ENCODE measurements at regions not wholly inside any gene's neighbourhood (a gene's known extent, or its start where the extent isn't known, plus 50 kb on each side); places are given as distances from the start of the nearest gene placed in this dataset.

DNA sequence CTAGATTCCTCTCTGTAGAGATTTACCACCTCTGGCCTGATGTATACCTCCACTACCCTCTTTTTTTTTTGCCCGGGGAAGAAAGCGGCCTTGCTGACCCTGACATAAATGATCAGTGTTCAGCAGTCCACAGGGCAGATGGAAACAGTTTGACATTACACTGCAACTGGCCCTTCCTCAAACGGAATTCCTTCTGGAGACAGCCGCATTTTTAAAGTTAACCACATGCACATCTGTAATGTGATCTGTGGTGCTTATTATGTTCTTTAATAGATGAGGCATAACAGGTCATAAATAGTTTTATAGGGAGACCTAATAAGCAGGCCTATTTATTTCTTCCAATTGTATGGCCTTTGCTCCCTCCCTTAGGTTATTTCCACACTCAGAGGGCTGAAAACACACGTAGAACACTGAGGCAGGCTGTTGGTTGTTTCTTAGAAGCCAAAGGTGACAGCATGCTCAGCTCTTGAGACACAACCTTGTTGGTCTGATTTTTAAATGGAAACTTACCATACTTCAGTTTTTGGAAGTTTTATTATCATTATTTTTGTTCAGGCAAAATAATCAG, 84.0 kb upstream of the APC start:
- H3K27ac Mint-ChIP-seq = no peak overlapping the region

DNA sequence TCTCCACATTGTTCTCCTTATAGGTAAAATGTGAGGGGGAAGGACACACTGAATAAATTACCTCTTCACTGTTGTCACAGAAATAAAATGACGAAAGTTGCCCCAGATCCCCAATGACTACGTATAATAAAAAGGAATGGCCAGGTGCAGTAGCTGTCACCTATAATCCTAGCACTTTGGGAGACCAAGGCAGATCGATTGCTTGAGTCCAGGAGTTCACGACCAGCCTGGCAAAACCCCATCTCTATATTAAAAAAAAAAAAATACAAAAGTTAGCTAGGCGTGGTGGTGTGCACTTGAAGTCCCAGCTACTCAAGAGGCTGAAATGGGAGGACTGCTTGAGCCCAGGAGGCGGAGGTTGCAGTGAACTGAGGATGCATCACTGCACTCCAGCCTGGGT, 82.2 kb upstream of the APC start:
- Histone ChIP-seq H3K36me3 (ENCODE audit: control insufficient read depth in 2 of 2, extremely low read depth in 1 of 2, insufficient read depth in 1 of 2, low read length in 1 of 2) (no peaks in the 10 kb centered on the region), H3K4me1 (ENCODE audit: control insufficient read depth in 1 of 2, extremely low read depth in 1 of 2, insufficient read depth in 2 of 2, low read length in 2 of 2) (no peaks in the 10 kb centered on the region), H3K4me3 (ENCODE audit: control insufficient read depth in 1 of 2, extremely low read depth in 1 of 2, low read length in 1 of 2) (no peak overlapping the region), H3K27me3 (replicated peaks in 1 of 2; ENCODE audit: control insufficient read depth in 2 of 2, extremely low read depth in 1 of 2, insufficient read depth in 2 of 2, low read length in 1 of 2) (peaks cover 0 to 6% of the 10 kb centered on the region in 2 experiments), H3K27ac (ENCODE audit: low read length) (no peak overlapping the region), H3K9me3 (no peaks in the 10 kb centered on the region)
- 79% methylated on average over 2 of the region's 6 CpGs for WGBS (ENCODE audit: insufficient coverage)
- Mint-ChIP-seq H3K36me3 (no peaks in the 10 kb centered on the region), H3K4me3 (no peak overlapping the region), H3K4me1 (no peaks in the 10 kb centered on the region), H3K27me3 (peaks cover 10 to 40% of the 10 kb centered on the region in 2 donors), H3K27ac (no peak overlapping the region), H3K9me3 (peaks cover 3 to 10% (median 9%) of the 10 kb centered on the region in 3 donors)
- CTCF ChIA-PET = no interaction called here
- DNase-seq = no peak
- POLR2A ChIA-PET = no interaction called here
- no peak for ATAC-seq (replicated peaks in 1 of 4)

More for the DNA sequence above, 84.0 kb upstream of the APC start:
- Mint-ChIP-seq H3K27me3 (peaks cover 12 to 38% of the 10 kb centered on the region in 2 donors), H3K4me3 (no peak overlapping the region), H3K9me3 (no peaks in the 10 kb centered on the region), H3K4me1 (no peaks in the 10 kb centered on the region), H3K36me3 (no peaks in the 10 kb centered on the region)
- Histone ChIP-seq H3K4me1 (ENCODE audit: control insufficient read depth in 1 of 2, extremely low read depth in 1 of 2, insufficient read depth in 2 of 2, low read length in 2 of 2) (no peaks in the 10 kb centered on the region), H3K36me3 (ENCODE audit: control insufficient read depth in 2 of 2, extremely low read depth in 1 of 2, insufficient read depth in 1 of 2, low read length in 1 of 2) (no peaks in the 10 kb centered on the region), H3K9me3 (no peaks in the 10 kb centered on the region), H3K27ac (ENCODE audit: low read length) (no peak overlapping the region), H3K27me3 (replicated peaks in 1 of 2; ENCODE audit: control insufficient read depth in 2 of 2, extremely low read depth in 1 of 2, insufficient read depth in 2 of 2, low read length in 1 of 2) (peaks cover 0 to 6% of the 10 kb centered on the region in 2 experiments), H3K4me3 (ENCODE audit: control insufficient read depth in 1 of 2, extremely low read depth in 1 of 2, low read length in 1 of 2) (no peak overlapping the region)
- ATAC-seq (replicated peaks in 1 of 4) (no peak), DNase-seq (no peak)
- ChIA-PET POLR2A (no interaction called here), CTCF (no interaction called here)
- 100% methylated on average over 1 of the region's 5 CpGs for WGBS (ENCODE audit: insufficient coverage)

DNA sequence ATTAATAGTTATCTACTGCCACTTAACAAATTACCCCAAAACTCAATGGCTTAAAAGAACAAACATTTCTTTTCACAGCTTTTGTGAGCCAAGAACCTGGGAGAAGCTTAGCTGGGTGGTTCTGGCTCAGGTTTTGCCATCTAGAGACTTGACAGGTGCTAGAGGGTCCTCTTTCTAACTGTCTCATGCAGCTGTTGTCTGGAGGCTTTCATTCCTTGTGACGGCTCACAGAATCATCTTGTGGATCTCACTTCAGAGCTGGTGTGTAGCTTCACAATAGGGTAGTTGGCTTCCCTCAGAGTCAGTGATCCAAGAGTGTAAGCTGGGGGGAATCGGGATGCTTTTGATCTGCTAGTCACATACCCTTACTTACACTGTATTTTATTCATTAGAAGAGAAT, 81.2 kb upstream of the APC start:
- DNase-seq (no peak), ATAC-seq (replicated peaks in 1 of 4) (no peak)
- Mint-ChIP-seq H3K36me3 (peaks cover 3% of the 10 kb centered on the region), H3K9me3 (peaks cover 13 to 17% (median 16%) of the 10 kb centered on the region in 3 donors), H3K4me1 (no peaks in the 10 kb centered on the region), H3K4me3 (no peak overlapping the region), H3K27me3 (peaks cover 13 to 38% of the 10 kb centered on the region in 2 donors), H3K27ac (no peak overlapping the region)
- no peak overlapping the region for H3K27ac ChIP-seq (ENCODE audit: low read length)
- H3K36me3 ChIP-seq (ENCODE audit: control insufficient read depth in 2 of 2, extremely low read depth in 1 of 2, insufficient read depth in 1 of 2, low read length in 1 of 2) = no peaks in the 10 kb centered on the region
- no peak overlapping the region for H3K4me3 ChIP-seq (ENCODE audit: control insufficient read depth in 1 of 2, extremely low read depth in 1 of 2, low read length in 1 of 2)
- no peaks in the 10 kb centered on the region for H3K4me1 ChIP-seq (ENCODE audit: control insufficient read depth in 1 of 2, extremely low read depth in 1 of 2, insufficient read depth in 2 of 2, low read length in 2 of 2)
- WGBS (ENCODE audit: insufficient coverage) = no CpG with 5 or more reads among the region's 2 CpGs
- no peaks in the 10 kb centered on the region for H3K9me3 ChIP-seq
- POLR2A ChIA-PET = no interaction called here
- peaks cover 0 to 6% of the 10 kb centered on the region in 2 experiments for H3K27me3 ChIP-seq (replicated peaks in 1 of 2; ENCODE audit: control insufficient read depth in 2 of 2, extremely low read depth in 1 of 2, insufficient read depth in 2 of 2, low read length in 1 of 2)
- CTCF ChIA-PET = no interaction called here

DNA sequence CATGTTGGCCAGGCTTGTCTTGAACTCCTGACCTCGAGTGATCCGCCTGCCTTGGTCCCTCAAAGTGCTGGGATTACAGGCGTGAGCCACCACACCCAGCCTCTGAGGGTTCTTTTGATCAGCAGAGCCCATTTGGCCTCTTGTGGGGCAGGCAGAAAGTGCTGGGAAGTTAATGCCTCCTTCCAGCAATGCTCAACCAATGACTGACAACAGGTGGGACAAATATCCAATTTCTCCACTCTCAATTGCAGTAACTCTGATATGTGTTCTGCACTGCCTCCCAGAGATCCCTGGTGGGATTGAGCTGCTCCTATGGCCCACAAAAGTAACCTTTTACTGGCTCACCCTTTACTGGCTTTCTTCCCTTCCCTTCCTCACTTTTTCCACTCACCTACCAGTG, 79.9 kb upstream of the APC start:
- H3K4me1 Mint-ChIP-seq = no peaks in the 10 kb centered on the region
- POLR2A ChIA-PET = no interaction called here
- no peak overlapping the region for H3K27ac Mint-ChIP-seq
- DNase-seq (no peak), ATAC-seq (replicated peaks in 1 of 4) (no peak)
- Histone ChIP-seq H3K9me3 (no peaks in the 10 kb centered on the region), H3K36me3 (ENCODE audit: control insufficient read depth in 2 of 2, extremely low read depth in 1 of 2, insufficient read depth in 1 of 2, low read length in 1 of 2) (no peaks in the 10 kb centered on the region), H3K4me1 (ENCODE audit: control insufficient read depth in 1 of 2, extremely low read depth in 1 of 2, insufficient read depth in 2 of 2, low read length in 2 of 2) (no peaks in the 10 kb centered on the region), H3K4me3 (ENCODE audit: control insufficient read depth in 1 of 2, extremely low read depth in 1 of 2, low read length in 1 of 2) (no peak overlapping the region), H3K27me3 (replicated peaks in 1 of 2; ENCODE audit: control insufficient read depth in 2 of 2, extremely low read depth in 1 of 2, insufficient read depth in 2 of 2, low read length in 1 of 2) (peaks cover 0 to 6% of the 10 kb centered on the region in 2 experiments), H3K27ac (ENCODE audit: low read length) (no peak overlapping the region)
- H3K4me3 Mint-ChIP-seq = no peak overlapping the region
- H3K27me3 Mint-ChIP-seq = peaks cover 11 to 34% of the 10 kb centered on the region in 2 donors
- WGBS (ENCODE audit: insufficient coverage) = 68% methylated on average over 3 of the region's 3 CpGs
- H3K9me3 Mint-ChIP-seq = peaks cover 13 to 17% (median 16%) of the 10 kb centered on the region in 3 donors
- H3K36me3 Mint-ChIP-seq = peaks cover 3% of the 10 kb centered on the region
- CTCF ChIA-PET = no interaction called here

DNA sequence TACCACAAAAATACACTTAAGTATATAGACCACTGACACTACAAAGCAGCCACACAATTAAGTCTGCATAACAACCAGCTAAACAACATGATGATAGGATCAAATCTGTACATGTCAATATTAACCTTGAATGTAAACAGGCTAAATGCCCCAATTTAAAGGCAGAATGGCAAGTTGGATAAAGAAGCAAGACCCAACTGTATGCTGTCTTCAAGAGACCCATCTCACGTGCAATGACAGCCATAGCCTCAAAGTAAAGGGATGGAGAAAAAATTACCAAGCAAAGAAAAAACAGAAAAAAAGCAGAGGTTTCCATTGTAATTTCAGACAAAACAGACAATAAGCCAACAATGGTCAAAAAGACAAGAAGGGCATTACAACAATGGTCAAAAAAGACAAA, 77.3 kb upstream of the APC start:
- ChIA-PET CTCF (no interaction called here), POLR2A (no interaction called here)
- no peaks in the 10 kb centered on the region for H3K4me1 ChIP-seq (ENCODE audit: control insufficient read depth in 1 of 2, extremely low read depth in 1 of 2, insufficient read depth in 2 of 2, low read length in 2 of 2)
- H3K27ac ChIP-seq (ENCODE audit: low read length) = no peak overlapping the region
- Mint-ChIP-seq H3K4me1 (no peaks in the 10 kb centered on the region), H3K9me3 (peaks cover 13 to 17% (median 16%) of the 10 kb centered on the region in 3 donors), H3K4me3 (no peak overlapping the region), H3K27ac (no peak overlapping the region), H3K27me3 (peaks cover 7 to 23% of the 10 kb centered on the region in 2 donors), H3K36me3 (peaks cover 3% of the 10 kb centered on the region)
- H3K27me3 ChIP-seq (replicated peaks in 1 of 2; ENCODE audit: control insufficient read depth in 2 of 2, extremely low read depth in 1 of 2, insufficient read depth in 2 of 2, low read length in 1 of 2) = peaks cover 0 to 6% of the 10 kb centered on the region in 2 experiments
- H3K36me3 ChIP-seq (ENCODE audit: control insufficient read depth in 2 of 2, extremely low read depth in 1 of 2, insufficient read depth in 1 of 2, low read length in 1 of 2) = no peaks in the 10 kb centered on the region
- no CpG with 5 or more reads among the region's 1 CpG for WGBS (ENCODE audit: insufficient coverage)
- ATAC-seq (replicated peaks in 1 of 4) (no peak), DNase-seq (no peak)
- H3K9me3 ChIP-seq = no peaks in the 10 kb centered on the region
- no peak overlapping the region for H3K4me3 ChIP-seq (ENCODE audit: control insufficient read depth in 1 of 2, extremely low read depth in 1 of 2, low read length in 1 of 2)

DNA sequence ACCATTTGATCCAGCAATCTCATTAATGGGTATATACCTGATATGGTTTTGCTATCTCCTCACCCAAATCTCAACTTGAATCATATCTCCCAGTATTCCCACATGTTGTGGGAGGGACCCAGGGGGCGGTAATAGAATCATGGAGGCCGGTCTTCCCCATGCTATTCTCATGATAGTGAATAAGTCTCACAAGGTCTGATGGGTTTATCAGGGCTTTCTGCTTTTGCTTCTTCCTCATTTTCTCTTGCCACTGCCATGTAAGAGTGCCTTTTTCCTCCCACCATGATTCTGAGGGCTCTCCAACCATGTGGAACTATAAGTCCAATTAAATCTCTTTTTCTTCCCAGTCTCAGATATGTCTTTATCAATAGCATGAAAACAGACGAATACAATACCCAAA, 74.5 kb upstream of the APC start:
- peaks cover 13 to 17% (median 16%) of the 10 kb centered on the region in 3 donors for H3K9me3 Mint-ChIP-seq
- no peak for DNase-seq
- H3K4me3 ChIP-seq (ENCODE audit: control insufficient read depth in 1 of 2, extremely low read depth in 1 of 2, low read length in 1 of 2) = no peak overlapping the region
- WGBS (ENCODE audit: insufficient coverage) = 100% methylated on average over 1 of the region's 3 CpGs
- H3K9me3 ChIP-seq = no peaks in the 10 kb centered on the region
- H3K36me3 Mint-ChIP-seq = peaks cover 3% of the 10 kb centered on the region
- H3K36me3 ChIP-seq (ENCODE audit: control insufficient read depth in 2 of 2, extremely low read depth in 1 of 2, insufficient read depth in 1 of 2, low read length in 1 of 2) = no peaks in the 10 kb centered on the region
- no peaks in the 10 kb centered on the region for H3K4me1 Mint-ChIP-seq
- POLR2A ChIA-PET = no interaction called here
- H3K27ac Mint-ChIP-seq = no peak overlapping the region
- H3K27ac ChIP-seq (ENCODE audit: low read length) = no peak overlapping the region
- CTCF ChIA-PET = no interaction called here
- no peak for ATAC-seq (replicated peaks in 1 of 4)
- no peaks in the 10 kb centered on the region for H3K4me1 ChIP-seq (ENCODE audit: control insufficient read depth in 1 of 2, extremely low read depth in 1 of 2, insufficient read depth in 2 of 2, low read length in 2 of 2)
- no peaks in the 10 kb centered on the region for H3K27me3 ChIP-seq (replicated peaks in 1 of 2; ENCODE audit: control insufficient read depth in 2 of 2, extremely low read depth in 1 of 2, insufficient read depth in 2 of 2, low read length in 1 of 2)
- peaks cover 7 to 18% of the 10 kb centered on the region in 2 donors for H3K27me3 Mint-ChIP-seq
- H3K4me3 Mint-ChIP-seq = no peak overlapping the region

DNA sequence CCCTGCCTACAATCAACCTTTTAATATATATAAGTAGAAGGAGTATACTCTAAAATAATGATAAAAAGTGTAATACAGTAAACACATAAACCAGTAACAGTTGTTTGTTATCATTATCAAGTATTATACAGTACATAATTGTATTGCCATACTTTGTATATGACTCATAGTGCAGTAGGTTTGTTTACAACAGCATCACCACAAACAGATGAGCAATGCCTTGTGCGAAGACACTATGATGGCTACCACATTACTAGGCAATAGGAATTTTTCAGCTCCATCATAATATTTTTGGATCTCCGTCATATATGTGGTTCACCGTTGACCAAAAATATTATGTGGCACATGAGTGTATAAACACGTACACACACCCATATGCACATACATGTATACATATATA, 69.7 kb upstream of the APC start:
- POLR2A ChIA-PET = no interaction called here
- no peaks in the 10 kb centered on the region for H3K4me1 Mint-ChIP-seq
- ATAC-seq (replicated peaks in 1 of 4) (no peak), DNase-seq (no peak)
- Histone ChIP-seq H3K36me3 (ENCODE audit: control insufficient read depth in 2 of 2, extremely low read depth in 1 of 2, insufficient read depth in 1 of 2, low read length in 1 of 2) (no peaks in the 10 kb centered on the region), H3K4me1 (ENCODE audit: control insufficient read depth in 1 of 2, extremely low read depth in 1 of 2, insufficient read depth in 2 of 2, low read length in 2 of 2) (no peaks in the 10 kb centered on the region), H3K9me3 (no peaks in the 10 kb centered on the region), H3K27ac (ENCODE audit: low read length) (no peak overlapping the region), H3K4me3 (ENCODE audit: control insufficient read depth in 1 of 2, extremely low read depth in 1 of 2, low read length in 1 of 2) (no peak overlapping the region), H3K27me3 (replicated peaks in 1 of 2; ENCODE audit: control insufficient read depth in 2 of 2, extremely low read depth in 1 of 2, insufficient read depth in 2 of 2, low read length in 1 of 2) (no peaks in the 10 kb centered on the region)
- CTCF ChIA-PET = no interaction called here
- no peak overlapping the region for H3K4me3 Mint-ChIP-seq
- peaks cover 0 to 3% of the 10 kb centered on the region in 2 donors for H3K27me3 Mint-ChIP-seq
- WGBS (ENCODE audit: insufficient coverage) = no CpG with 5 or more reads among the region's 4 CpGs
- no peak overlapping the region for H3K27ac Mint-ChIP-seq
- no peaks in the 10 kb centered on the region for H3K36me3 Mint-ChIP-seq
- no peaks in the 10 kb centered on the region for H3K9me3 Mint-ChIP-seq

All from T-cell (primary cell).